Prostate gland (tissue), 2 donors: ENCODE measurements at regions not wholly inside any gene's neighbourhood (a gene's known extent, or its start where the extent isn't known, plus 50 kb on each side); places are given as distances from the start of the nearest gene placed in this dataset.

Experiments
- POLR2A ChIP-seq: fragments of 450-650 bp; IDR thresholded peaks from one replicate; pipeline ENCODE4 v1.6.1; 2016; ENCODE audit warnings: antibody characterized with exemption, mild to moderate bottlenecking
- TF ChIP-seq, protein P1 (sequence below), 4 experiments: fragments of 200-600 bp in 2 of 4; fragments of 450-650 bp in 2 of 4; sonication (generic) in 2 of 4; IDR thresholded peaks; 1 replicate in 3 of 4; 2 replicates in 1 of 4; pipeline ENCODE4 v1.5.1; 2016 to 2019; ENCODE audit warnings: antibody characterized with exemption in 4 of 4, mild to moderate bottlenecking in 2 of 4, moderate library complexity in 2 of 4

DNA sequence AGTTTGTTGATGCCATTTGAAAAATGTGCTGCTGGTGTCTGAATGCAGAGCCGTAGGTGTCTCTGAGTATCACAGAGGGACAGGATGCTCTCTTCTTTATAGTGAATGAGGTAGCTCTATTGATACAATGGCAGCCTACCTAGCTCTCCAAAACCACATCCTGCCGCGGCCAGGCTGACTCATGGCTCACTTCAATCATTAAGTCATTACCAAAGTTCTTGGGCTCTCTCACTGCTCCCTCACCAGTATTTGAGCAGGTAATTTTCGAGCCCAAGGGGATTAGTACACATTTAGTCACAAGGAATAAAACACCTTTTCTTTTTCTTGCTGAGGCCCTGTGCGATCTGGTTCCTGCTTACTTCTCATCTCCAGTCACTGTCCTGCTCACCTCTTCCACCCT lies 509.0 kb upstream of the LARGE1 start:
- TF ChIP-seq, protein P1, sequence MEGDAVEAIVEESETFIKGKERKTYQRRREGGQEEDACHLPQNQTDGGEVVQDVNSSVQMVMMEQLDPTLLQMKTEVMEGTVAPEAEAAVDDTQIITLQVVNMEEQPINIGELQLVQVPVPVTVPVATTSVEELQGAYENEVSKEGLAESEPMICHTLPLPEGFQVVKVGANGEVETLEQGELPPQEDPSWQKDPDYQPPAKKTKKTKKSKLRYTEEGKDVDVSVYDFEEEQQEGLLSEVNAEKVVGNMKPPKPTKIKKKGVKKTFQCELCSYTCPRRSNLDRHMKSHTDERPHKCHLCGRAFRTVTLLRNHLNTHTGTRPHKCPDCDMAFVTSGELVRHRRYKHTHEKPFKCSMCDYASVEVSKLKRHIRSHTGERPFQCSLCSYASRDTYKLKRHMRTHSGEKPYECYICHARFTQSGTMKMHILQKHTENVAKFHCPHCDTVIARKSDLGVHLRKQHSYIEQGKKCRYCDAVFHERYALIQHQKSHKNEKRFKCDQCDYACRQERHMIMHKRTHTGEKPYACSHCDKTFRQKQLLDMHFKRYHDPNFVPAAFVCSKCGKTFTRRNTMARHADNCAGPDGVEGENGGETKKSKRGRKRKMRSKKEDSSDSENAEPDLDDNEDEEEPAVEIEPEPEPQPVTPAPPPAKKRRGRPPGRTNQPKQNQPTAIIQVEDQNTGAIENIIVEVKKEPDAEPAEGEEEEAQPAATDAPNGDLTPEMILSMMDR (IDR thresholded peaks at IDR 0.05): no peak
- TF ChIP-seq POLR2A: no peak
